Spleen (tissue), 11 donors: ENCODE measurements at regions not wholly inside any gene's neighbourhood (a gene's known extent, or its start where the extent isn't known, plus 50 kb on each side); places are given as distances from the start of the nearest gene placed in this dataset.

ENCODE experiments used
- DNase-seq: peaks from one replicate; pipeline ENCODE4 v3.0.0-alpha.2; 2020
- H3K27ac ChIP-seq, 8 donors: fragments of 200-600 bp; sonication (generic) in 7 of 8; 1 replicate in 4 of 8; 2 replicates in 4 of 8; pipeline versions ENCODE4 v1.5.0 to v1.8.0; 2016 to 2021; ENCODE audit warnings: inconsistent platforms in 4 of 8, mild to moderate bottlenecking in 4 of 8, moderate library complexity in 1 of 8
- H3K27me3 ChIP-seq, 7 donors: fragments of 200-600 bp; sonication (generic) in 6 of 7; replicated peaks in 1 of 7; 1 replicate in 4 of 7; 2 replicates in 3 of 7; pipeline versions ENCODE4 v1.5.0 to v1.8.0; 2016 to 2021; ENCODE audit warnings: inconsistent platforms in 3 of 7, mild to moderate bottlenecking in 1 of 7
- H3K36me3 ChIP-seq, 6 donors: fragments of 200-600 bp; sonication (generic) in 5 of 6; 1 replicate in 4 of 6; 2 replicates in 2 of 6; pipeline versions ENCODE4 v1.5.0 to v1.8.0; 2016 to 2021; ENCODE audit warnings: inconsistent platforms in 2 of 6
- H3K4me1 ChIP-seq, 6 donors: fragments of 200-600 bp; sonication (generic) in 5 of 6; 1 replicate in 3 of 6; 2 replicates in 3 of 6; pipeline versions ENCODE4 v1.5.0 to v1.8.0; 2016 to 2021; ENCODE audit warnings: inconsistent platforms in 3 of 6
- H3K4me3 ChIP-seq, 8 donors: fragments of 200-600 bp; sonication (generic) in 7 of 8; 1 replicate in 4 of 8; 2 replicates in 4 of 8; pipeline versions ENCODE4 v1.5.0 to v1.8.0; 2016 to 2021; ENCODE audit warnings: inconsistent platforms in 4 of 8, mild to moderate bottlenecking in 4 of 8, moderate library complexity in 2 of 8
- H3K9me3 ChIP-seq, 8 donors: fragments of 200-600 bp; sonication (generic) in 7 of 8; 1 replicate in 4 of 8; 2 replicates in 4 of 8; pipeline versions ENCODE4 v1.5.0 to v1.8.0; 2016 to 2021; ENCODE audit warnings: inconsistent platforms in 4 of 8
- CTCF ChIP-seq, 11 experiments: fragments of 200-600 bp in 7 of 11; fragments of 450-650 bp in 4 of 11; sonication (generic) in 4 of 11; IDR thresholded peaks in 8 of 11; conservative IDR thresholded peaks in 3 of 11; 1 replicate in 7 of 11; 2 replicates in 4 of 11; pipeline versions ENCODE4 v1.4.0 to v1.8.0; 2016 to 2021; ENCODE audit warnings: antibody characterized with exemption in 11 of 11, inconsistent platforms in 4 of 11, mild to moderate bottlenecking in 1 of 11
- POLR2A ChIP-seq, 3 donors: fragments of 450-650 bp; IDR thresholded peaks; one replicate each; pipeline ENCODE4 v1.5.1; 2017; ENCODE audit warnings: antibody characterized with exemption in 3 of 3, mild to moderate bottlenecking in 1 of 3
- POLR2AphosphoS5 ChIP-seq, 3 donors: sonication (generic); formaldehyde crosslinking; IDR thresholded peaks; one replicate each; pipeline ENCODE4 v1.5.1; 2017; ENCODE audit warnings: antibody characterized with exemption in 3 of 3
- WGBS, 5 donors: extraction: QIAGEN DNeasy Blood & Tissue Kit in 3 of 5; methylation state at CpG; one replicate each; pipeline versions ENCODE4 v1.1.5 to v1.1.7; 2013 to 2018; 5-methylcytosine and 5-hydroxymethylcytosine counted together
- intact Hi-C: fragments of 100-400 bp; cut with DNase I; formaldehyde crosslinking; loops from one replicate; pipeline ENCODE4 v1.15.0; 2023; ENCODE audit warnings: low total_unique reads
- donor health status: healthy with polysubstance abuse.
- donor health status: DM: no; HTN: no; CAD: no; lungs with moderate emphysema.
- donor health status: DM: no; HTN: no; CAD: no.
- donor health status: Bipolar disorder and iron deficiency.
- donor health status: healthy.
- donor health status: DM: no; HTN: no; CAD: no.
- donor health status: DM: yes; HTN: yes; CAD: no.

GRCh38 chr2:128533101-128533500, 214.4 kb upstream of the HS6ST1 start:
- DNase-seq: no peak
- Histone ChIP-seq H3K27ac (no peak overlapping the region), H3K36me3 (no peaks in the 10 kb centered on the region), H3K4me3 (no peak overlapping the region), H3K27me3 (no peaks in the 10 kb centered on the region), H3K4me1 (peaks cover 0 to 16% (median 3%) of the 10 kb centered on the region in 6 donors), H3K9me3 (no peaks in the 10 kb centered on the region)
- TF ChIP-seq POLR2A (IDR thresholded peaks at IDR 0.05) (no peak), CTCF (IDR thresholded peaks at IDR 0.05 in 8 of 11, conservative IDR thresholded peaks at IDR 0.05 in 3 of 11) (no peak), POLR2AphosphoS5 (IDR thresholded peaks at IDR 0.05) (no peak)
- intact Hi-C loops: loop anchor here (10.0 kb wide), 1 partner anchor 208 kb away; no protein-coding TSS in a partner anchor
- WGBS, 5 donors: 50 to 79% (median 75%) methylated on average over 1 of the region's 1 CpG

- H3K27ac ChIP-seq: no peak overlapping the region
- 83 to 96% (median 86%) methylated on average over 4 of the region's 4 CpGs for WGBS, 5 donors
Observed at GRCh38 chr2:128534688-128535392, 216.2 kb upstream of the HS6ST1 start.

GRCh38 chr2:128535953-128536352, 217.3 kb upstream of the HS6ST1 start:
- WGBS, 5 donors: 87 to 92% (median 91%) methylated on average over 8 of the region's 8 CpGs
- H3K4me1 ChIP-seq: peaks cover 0 to 10% (median 0%) of the 10 kb centered on the region in 6 donors
- no peaks in the 10 kb centered on the region for H3K27me3 ChIP-seq
- DNase-seq: peak; percentile 19
- no peak for TF ChIP-seq POLR2AphosphoS5 (IDR thresholded peaks at IDR 0.05)
- no peak for TF ChIP-seq CTCF (IDR thresholded peaks at IDR 0.05 in 8 of 11, conservative IDR thresholded peaks at IDR 0.05 in 3 of 11)
- TF ChIP-seq POLR2A (IDR thresholded peaks at IDR 0.05): no peak
- no peaks in the 10 kb centered on the region for H3K36me3 ChIP-seq
- intact Hi-C loops: loop anchor here (10.0 kb wide), 1 partner anchor 211 kb away; no protein-coding TSS in a partner anchor
- no peak overlapping the region for H3K4me3 ChIP-seq
- no peak overlapping the region for H3K27ac ChIP-seq
- no peaks in the 10 kb centered on the region for H3K9me3 ChIP-seq

More at GRCh38 chr2:128534688-128535392, 216.2 kb upstream of the HS6ST1 start:
- Histone ChIP-seq H3K36me3 (no peaks in the 10 kb centered on the region), H3K4me1 (peaks cover 0 to 14% (median 2%) of the 10 kb centered on the region in 6 donors), H3K4me3 (no peak overlapping the region), H3K27me3 (no peaks in the 10 kb centered on the region), H3K9me3 (no peaks in the 10 kb centered on the region)
- no peak for DNase-seq
- intact Hi-C loops: loop anchor here (10.0 kb wide), 1 partner anchor 210 kb away; no protein-coding TSS in a partner anchor
- TF ChIP-seq CTCF (IDR thresholded peaks at IDR 0.05 in 8 of 11, conservative IDR thresholded peaks at IDR 0.05 in 3 of 11) (no peak), POLR2A (IDR thresholded peaks at IDR 0.05) (no peak), POLR2AphosphoS5 (IDR thresholded peaks at IDR 0.05) (no peak)

GRCh38 chr2:128536925-128537620, 218.4 kb upstream of the HS6ST1 start:
- Histone ChIP-seq H3K4me3 (no peak overlapping the region), H3K9me3 (no peaks in the 10 kb centered on the region), H3K36me3 (no peaks in the 10 kb centered on the region), H3K27me3 (no peaks in the 10 kb centered on the region), H3K27ac (no peak overlapping the region), H3K4me1 (no peaks in the 10 kb centered on the region)
- DNase-seq: peak; percentile 24
- WGBS, 5 donors: 76 to 81% (median 78%) methylated on average over 14 of the region's 14 CpGs
- TF ChIP-seq POLR2A (IDR thresholded peaks at IDR 0.05): no peak
- TF ChIP-seq CTCF (IDR thresholded peaks at IDR 0.05 in 8 of 11, conservative IDR thresholded peaks at IDR 0.05 in 3 of 11): no peak
- TF ChIP-seq POLR2AphosphoS5 (IDR thresholded peaks at IDR 0.05): no peak
- intact Hi-C loops: loop anchor here (10.0 kb wide), 1 partner anchor 212 kb away; no protein-coding TSS in a partner anchor
